Activated CD8-positive, alpha-beta T cell treated with anti-CD3 and anti-CD28 coated beads for 36 hours (primary cell): ENCODE measurements at regions not wholly inside any gene's neighbourhood (a gene's known extent, or its start where the extent isn't known, plus 50 kb on each side); places are given as distances from the start of the nearest gene placed in this dataset.

ENCODE experiments used
- ATAC-seq: fragments of 200-7000 bp; cut with Tn5 transposase; one replicate; pipeline ENCODE4 v1.10.0; 2021; ENCODE audit warnings: mild to moderate bottlenecking, moderate library complexity
- CTCF ChIA-PET: fragments of 350-600 bp; sonication (Branson Sonifier 250); formaldehyde crosslinking; loops from one replicate; lab custom pipeline; 2021; ENCODE audit warnings: antibody characterized with exemption; lab: Charles Lee
- POLR2A ChIA-PET: fragments of 350-600 bp; sonication (Branson Sonifier 250); formaldehyde crosslinking; loops from one replicate; lab custom pipeline; 2021; ENCODE audit warnings: antibody characterized with exemption; lab: Charles Lee
- DNase-seq: peaks from one replicate; pipeline ENCODE4 v3.0.0-alpha.2; 2020
- H3K27ac Mint-ChIP-seq: one replicate; pipeline ENCODE4 v1.8.0; 2021; ENCODE audit warnings: mild to moderate bottlenecking, mixed read lengths
- H3K27me3 Mint-ChIP-seq: one replicate; pipeline ENCODE4 v1.8.0; 2021; ENCODE audit warnings: mixed read lengths
- H3K36me3 Mint-ChIP-seq: one replicate; pipeline ENCODE4 v1.8.0; 2021; ENCODE audit warnings: low read depth, mixed read lengths
- H3K4me1 Mint-ChIP-seq: one replicate; pipeline ENCODE4 v1.8.0; 2021; ENCODE audit warnings: low read depth, mixed read lengths
- H3K4me3 Mint-ChIP-seq: one replicate; pipeline ENCODE4 v1.8.0; 2021; ENCODE audit warnings: mild to moderate bottlenecking, moderate library complexity, mixed read lengths
- H3K9me3 Mint-ChIP-seq: one replicate; pipeline ENCODE4 v1.8.0; 2021; ENCODE audit warnings: mixed read lengths
- intact Hi-C: fragments of 100-400 bp; cut with micrococcal nuclease; formaldehyde crosslinking; loops from one replicate; pipeline ENCODE4 v1.10.0; 2022
- TF ChIP-seq, protein P1 (sequence below): fragments of 200-600 bp; IDR thresholded peaks from one replicate; pipeline ENCODE4 v1.8.0; 2022; ENCODE audit warnings: antibody characterized with exemption, mild to moderate bottlenecking

DNA sequence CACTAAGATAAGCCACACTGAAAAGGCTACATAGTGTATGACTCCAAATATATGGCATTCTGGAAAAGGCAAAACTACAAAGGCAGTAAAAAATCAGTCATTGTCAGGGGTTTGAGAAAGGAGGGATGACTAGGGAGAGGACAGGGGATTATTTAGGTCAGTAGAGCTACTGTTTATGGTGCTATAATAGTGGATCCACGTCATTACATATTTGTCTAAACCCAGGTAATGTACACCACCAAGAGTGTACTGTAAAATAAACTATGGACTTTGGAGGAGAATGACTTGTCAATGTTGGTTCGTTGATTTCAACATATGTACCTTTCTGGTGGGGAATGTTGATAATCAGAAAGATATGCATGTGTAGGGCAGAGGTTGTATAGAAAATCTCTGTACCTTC lies 837.6 kb downstream of the FAM133A start:
- peaks cover 4% of the 10 kb centered on the region for H3K9me3 Mint-ChIP-seq
- no peak overlapping the region for H3K4me3 Mint-ChIP-seq
- H3K4me1 Mint-ChIP-seq: no peaks in the 10 kb centered on the region
- ATAC-seq (no peak), DNase-seq (no peak)
- no peaks in the 10 kb centered on the region for H3K27me3 Mint-ChIP-seq
- POLR2A ChIA-PET: no interaction called here
- TF ChIP-seq, protein P1, sequence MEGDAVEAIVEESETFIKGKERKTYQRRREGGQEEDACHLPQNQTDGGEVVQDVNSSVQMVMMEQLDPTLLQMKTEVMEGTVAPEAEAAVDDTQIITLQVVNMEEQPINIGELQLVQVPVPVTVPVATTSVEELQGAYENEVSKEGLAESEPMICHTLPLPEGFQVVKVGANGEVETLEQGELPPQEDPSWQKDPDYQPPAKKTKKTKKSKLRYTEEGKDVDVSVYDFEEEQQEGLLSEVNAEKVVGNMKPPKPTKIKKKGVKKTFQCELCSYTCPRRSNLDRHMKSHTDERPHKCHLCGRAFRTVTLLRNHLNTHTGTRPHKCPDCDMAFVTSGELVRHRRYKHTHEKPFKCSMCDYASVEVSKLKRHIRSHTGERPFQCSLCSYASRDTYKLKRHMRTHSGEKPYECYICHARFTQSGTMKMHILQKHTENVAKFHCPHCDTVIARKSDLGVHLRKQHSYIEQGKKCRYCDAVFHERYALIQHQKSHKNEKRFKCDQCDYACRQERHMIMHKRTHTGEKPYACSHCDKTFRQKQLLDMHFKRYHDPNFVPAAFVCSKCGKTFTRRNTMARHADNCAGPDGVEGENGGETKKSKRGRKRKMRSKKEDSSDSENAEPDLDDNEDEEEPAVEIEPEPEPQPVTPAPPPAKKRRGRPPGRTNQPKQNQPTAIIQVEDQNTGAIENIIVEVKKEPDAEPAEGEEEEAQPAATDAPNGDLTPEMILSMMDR: no peak
- intact Hi-C loops: no loop called here
- H3K27ac Mint-ChIP-seq: no peak overlapping the region
- no peaks in the 10 kb centered on the region for H3K36me3 Mint-ChIP-seq
- CTCF ChIA-PET: no interaction called here

DNA sequence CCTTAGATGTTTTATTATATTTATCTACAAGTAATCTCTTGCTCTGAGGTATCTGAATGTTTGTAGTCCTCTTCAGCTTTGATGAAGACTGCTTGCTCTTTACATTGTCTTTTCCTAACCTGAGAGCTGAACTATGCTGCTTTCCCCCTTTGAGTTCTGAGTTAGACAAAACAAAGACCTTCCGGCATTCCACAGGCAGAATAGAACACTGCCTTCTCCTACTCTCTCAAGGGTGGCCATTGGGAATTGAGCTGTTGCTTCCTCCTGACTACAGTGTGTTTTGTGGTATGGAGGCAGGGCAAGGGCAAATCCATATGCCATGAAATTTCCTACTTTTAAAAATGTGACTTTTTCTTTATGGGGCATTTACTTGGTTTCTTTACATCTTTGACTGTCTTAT lies 841.0 kb downstream of the FAM133A start:
- peaks cover 2% of the 10 kb centered on the region for H3K9me3 Mint-ChIP-seq
- H3K36me3 Mint-ChIP-seq: no peaks in the 10 kb centered on the region
- no peak for ATAC-seq
- ChIA-PET CTCF (no interaction called here), POLR2A (no interaction called here)
- H3K27ac Mint-ChIP-seq: no peak overlapping the region
- H3K27me3 Mint-ChIP-seq: no peaks in the 10 kb centered on the region
- H3K4me3 Mint-ChIP-seq: no peak overlapping the region
- TF ChIP-seq, protein P1: no peak
- DNase-seq: no peak
- no peaks in the 10 kb centered on the region for H3K4me1 Mint-ChIP-seq
- intact Hi-C loops: no loop called here

DNA sequence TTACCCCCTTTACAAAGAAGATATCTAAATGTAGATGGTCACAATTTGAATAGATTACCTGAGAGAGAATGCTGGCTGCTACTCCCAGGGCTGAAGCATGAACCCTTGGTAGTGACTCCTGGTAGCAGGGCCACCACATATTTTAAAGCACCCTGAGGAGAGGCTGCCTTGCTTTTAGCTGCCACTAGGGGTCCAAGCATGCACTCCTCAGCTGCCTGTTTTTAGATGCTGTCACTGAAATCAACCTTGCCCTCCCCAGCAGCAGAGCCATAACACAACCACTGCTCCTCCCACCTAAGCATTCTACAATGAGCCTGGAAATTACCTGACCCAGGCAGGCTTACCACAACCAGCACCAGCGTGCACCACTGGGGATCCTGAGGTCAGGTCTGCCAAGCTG lies 850.9 kb downstream of the FAM133A start:
- no peaks in the 10 kb centered on the region for H3K4me1 Mint-ChIP-seq
- H3K4me3 Mint-ChIP-seq: no peak overlapping the region
- no peaks in the 10 kb centered on the region for H3K36me3 Mint-ChIP-seq
- H3K27ac Mint-ChIP-seq: no peak overlapping the region
- intact Hi-C loops: no loop called here
- TF ChIP-seq, protein P1: no peak
- ChIA-PET POLR2A (interaction anchor here (0.5 kb wide), 1 partner anchor 426 kb away, joined by 3 read pairs; no protein-coding TSS in a partner anchor), CTCF (no interaction called here)
- ATAC-seq (no peak), DNase-seq (no peak)
- H3K9me3 Mint-ChIP-seq: peaks cover 1% of the 10 kb centered on the region
- H3K27me3 Mint-ChIP-seq: no peaks in the 10 kb centered on the region

DNA sequence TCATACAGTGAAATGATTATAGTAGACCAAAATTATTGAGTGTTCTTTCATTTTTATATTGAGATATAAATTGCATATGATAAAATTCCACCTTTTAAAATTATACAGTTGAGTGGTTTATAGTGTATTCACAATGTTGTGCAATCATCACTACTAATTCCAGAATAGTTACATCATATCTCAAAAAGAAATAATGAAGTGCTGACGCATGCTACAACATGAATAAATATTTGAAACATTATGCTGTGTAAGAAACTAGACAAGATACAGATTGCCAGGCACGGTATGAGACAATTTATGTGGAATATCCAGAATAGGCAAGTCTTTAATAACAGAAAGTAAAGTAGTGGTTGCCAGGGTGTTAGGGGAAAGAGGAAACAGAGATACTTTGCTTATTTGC lies 871.7 kb downstream of the FAM133A start:
- H3K27me3 Mint-ChIP-seq: no peaks in the 10 kb centered on the region
- no peaks in the 10 kb centered on the region for H3K36me3 Mint-ChIP-seq
- no peak for ATAC-seq
- TF ChIP-seq, protein P1: no peak
- no peak overlapping the region for H3K4me3 Mint-ChIP-seq
- no peak overlapping the region for H3K27ac Mint-ChIP-seq
- ChIA-PET CTCF (no interaction called here), POLR2A (no interaction called here)
- H3K4me1 Mint-ChIP-seq: no peaks in the 10 kb centered on the region
- H3K9me3 Mint-ChIP-seq: peaks cover 5% of the 10 kb centered on the region
- intact Hi-C loops: no loop called here
- DNase-seq: no peak

DNA sequence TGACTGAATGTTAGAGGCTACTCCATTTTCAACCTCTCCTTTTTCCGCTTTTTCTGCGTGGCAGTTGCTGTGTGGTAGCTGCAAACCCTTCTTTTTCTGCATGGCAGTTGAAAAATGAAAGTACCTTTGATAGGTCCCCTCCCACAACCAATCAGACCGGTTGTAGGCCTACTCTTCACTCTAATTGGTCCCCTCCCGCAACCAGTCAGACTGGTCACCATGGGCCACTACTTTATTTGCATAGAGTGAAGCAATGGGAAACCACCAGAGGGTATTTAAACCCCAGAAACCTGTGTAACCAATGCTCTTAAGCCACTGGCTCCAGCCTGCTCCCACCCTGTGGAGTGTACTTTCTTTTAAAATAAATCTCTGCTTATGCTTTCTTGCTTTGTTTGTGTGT lies 877.8 kb downstream of the FAM133A start:
- TF ChIP-seq, protein P1: no peak
- no peaks in the 10 kb centered on the region for H3K36me3 Mint-ChIP-seq

More for the DNA sequence above, 877.8 kb downstream of the FAM133A start:
- H3K27ac Mint-ChIP-seq: no peak overlapping the region
- H3K9me3 Mint-ChIP-seq: peaks cover 2% of the 10 kb centered on the region
- DNase-seq (no peak), ATAC-seq (no peak)
- H3K4me3 Mint-ChIP-seq: no peak overlapping the region
- ChIA-PET POLR2A (no interaction called here), CTCF (no interaction called here)
- no peaks in the 10 kb centered on the region for H3K27me3 Mint-ChIP-seq
- intact Hi-C loops: no loop called here
- H3K4me1 Mint-ChIP-seq: no peaks in the 10 kb centered on the region
